T-helper 17 cell (primary cell): ENCODE measurements at regions not wholly inside any gene's neighbourhood (a gene's known extent, or its start where the extent isn't known, plus 50 kb on each side); places are given as distances from the start of the nearest gene placed in this dataset.

Experiments
- ATAC-seq: fragments of 150-1000 bp; cut with Tn5 transposase; 2 replicates; pipeline ENCODE4 v1.10.0; 2021; ENCODE audit warnings: mild to moderate bottlenecking, moderate library complexity
- DNase-seq, 3 donors: peaks; one replicate each; pipeline versions ENCODE4 v3.0.0 to v3.0.0-alpha.2; 2020 to 2021
- H3K9me3 ChIP-seq: one replicate; pipeline ENCODE4 v1.7.0; 2013; ENCODE audit warnings: low read length, mild to moderate bottlenecking; ENCODE audit not compliant: control insufficient read depth, poor library complexity, severe bottlenecking
- H3K27ac Mint-ChIP-seq: one replicate; pipeline ENCODE4 v1.8.0; 2022; ENCODE audit warnings: mild to moderate bottlenecking, moderate library complexity, mixed read lengths
- H3K27me3 Mint-ChIP-seq: one replicate; pipeline ENCODE4 v1.8.0; 2022; ENCODE audit warnings: mixed read lengths
- H3K36me3 Mint-ChIP-seq: one replicate; pipeline ENCODE4 v1.8.0; 2022; ENCODE audit warnings: low read depth, mixed read lengths
- H3K4me1 Mint-ChIP-seq: one replicate; pipeline ENCODE4 v1.8.0; 2022; ENCODE audit warnings: mild to moderate bottlenecking, mixed read lengths
- H3K4me3 Mint-ChIP-seq: one replicate; pipeline ENCODE4 v1.8.0; 2022; ENCODE audit warnings: mild to moderate bottlenecking, moderate library complexity, mixed read lengths

DNA sequence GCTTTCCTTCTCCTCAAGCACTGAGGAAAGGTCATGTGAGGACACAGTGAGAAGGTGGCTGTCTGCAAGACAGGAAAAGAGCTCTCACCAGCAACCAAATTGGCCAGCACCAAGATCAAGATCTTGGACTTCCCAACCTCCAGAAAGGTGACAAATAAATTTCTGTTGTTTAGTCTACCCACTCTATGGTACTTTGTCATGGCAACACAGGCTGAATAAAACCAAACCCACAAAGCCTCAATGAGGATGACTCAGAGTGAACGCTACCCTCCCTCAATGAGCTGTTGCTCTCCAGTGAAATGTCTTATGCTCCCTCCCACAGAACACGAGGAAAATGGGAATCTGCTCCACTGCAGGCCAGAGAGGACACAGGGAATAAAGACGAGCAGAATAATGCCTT, 244.1 kb downstream of the RAB28 start:
- no peak for ATAC-seq
- Mint-ChIP-seq H3K4me3 (no peak overlapping the region), H3K27ac (no peak overlapping the region), H3K27me3 (no peaks in the 10 kb centered on the region), H3K36me3 (no peaks in the 10 kb centered on the region), H3K4me1 (no peaks in the 10 kb centered on the region)
- DNase-seq = no peak
- H3K9me3 ChIP-seq = no peaks in the 10 kb centered on the region

DNA sequence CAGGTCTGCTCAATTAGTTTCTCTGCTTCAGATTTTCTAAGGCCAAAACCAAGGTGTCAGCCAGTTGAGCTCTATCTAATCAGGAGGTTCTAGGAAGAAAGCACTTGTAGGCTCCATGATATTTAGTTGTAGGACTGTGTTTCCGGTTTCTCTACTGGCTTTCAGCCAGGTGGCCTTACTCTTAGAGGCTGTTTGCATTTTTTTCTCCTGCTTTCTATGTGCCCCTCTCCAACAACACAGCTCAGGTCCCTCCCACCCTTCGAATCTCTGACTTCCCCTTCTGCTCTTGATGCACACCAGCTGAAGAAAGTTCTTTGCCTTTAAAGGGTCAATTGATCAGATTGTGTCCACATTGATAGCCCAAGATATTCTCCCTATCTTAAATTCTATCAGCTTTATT, 245.2 kb downstream of the RAB28 start:
- no peak overlapping the region for H3K4me3 Mint-ChIP-seq
- H3K9me3 ChIP-seq = no peaks in the 10 kb centered on the region
- H3K36me3 Mint-ChIP-seq = no peaks in the 10 kb centered on the region
- H3K4me1 Mint-ChIP-seq = no peaks in the 10 kb centered on the region
- DNase-seq (no peak), ATAC-seq (no peak)
- no peaks in the 10 kb centered on the region for H3K27me3 Mint-ChIP-seq
- H3K27ac Mint-ChIP-seq = no peak overlapping the region

DNA sequence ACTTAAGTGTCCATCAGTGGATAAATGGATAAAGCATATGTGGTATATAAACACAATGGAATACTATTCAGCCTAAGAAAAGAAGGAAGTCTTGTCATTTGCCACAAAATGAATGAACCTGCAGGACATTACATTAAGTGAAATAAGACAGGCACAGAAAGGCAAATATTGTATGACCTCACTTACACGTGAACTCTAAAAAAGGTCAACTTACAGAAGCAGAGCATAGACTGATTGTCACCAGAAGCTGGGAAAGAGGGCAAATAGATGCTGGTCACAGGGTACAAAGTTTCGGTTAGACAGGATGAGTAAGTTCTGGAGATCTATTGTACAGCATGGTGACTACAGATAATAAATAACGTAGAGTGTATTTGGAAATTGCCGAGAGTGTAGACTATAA, 247.7 kb downstream of the RAB28 start:
- DNase-seq (no peak), ATAC-seq (no peak)
- H3K36me3 Mint-ChIP-seq = peaks cover 2% of the 10 kb centered on the region
- H3K9me3 ChIP-seq = no peaks in the 10 kb centered on the region
- no peaks in the 10 kb centered on the region for H3K27me3 Mint-ChIP-seq
- H3K4me3 Mint-ChIP-seq = no peak overlapping the region
- no peak overlapping the region for H3K27ac Mint-ChIP-seq
- H3K4me1 Mint-ChIP-seq = no peaks in the 10 kb centered on the region

DNA sequence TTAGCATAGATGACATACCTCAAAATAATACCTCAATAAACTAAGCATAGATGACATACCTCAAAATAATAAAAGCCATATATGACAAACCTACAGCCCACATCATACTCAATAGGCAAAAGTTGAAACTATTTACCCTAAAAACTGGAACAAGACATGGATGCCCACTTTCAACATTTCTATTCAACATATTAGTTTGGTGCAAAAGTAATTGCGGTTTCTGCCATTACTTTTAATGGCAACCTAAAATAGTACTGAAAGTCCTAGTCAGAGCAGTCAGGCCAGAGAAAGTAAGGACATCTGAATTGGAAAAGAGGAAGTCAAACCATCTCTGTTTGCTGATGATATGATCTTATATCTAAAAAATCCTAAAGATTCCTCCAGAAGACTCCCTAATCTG, 250.4 kb downstream of the RAB28 start:
- Mint-ChIP-seq H3K27me3 (no peaks in the 10 kb centered on the region), H3K4me1 (no peaks in the 10 kb centered on the region), H3K36me3 (peaks cover 2% of the 10 kb centered on the region), H3K4me3 (no peak overlapping the region), H3K27ac (no peak overlapping the region)
- ATAC-seq (no peak), DNase-seq (no peak)
- no peaks in the 10 kb centered on the region for H3K9me3 ChIP-seq

DNA sequence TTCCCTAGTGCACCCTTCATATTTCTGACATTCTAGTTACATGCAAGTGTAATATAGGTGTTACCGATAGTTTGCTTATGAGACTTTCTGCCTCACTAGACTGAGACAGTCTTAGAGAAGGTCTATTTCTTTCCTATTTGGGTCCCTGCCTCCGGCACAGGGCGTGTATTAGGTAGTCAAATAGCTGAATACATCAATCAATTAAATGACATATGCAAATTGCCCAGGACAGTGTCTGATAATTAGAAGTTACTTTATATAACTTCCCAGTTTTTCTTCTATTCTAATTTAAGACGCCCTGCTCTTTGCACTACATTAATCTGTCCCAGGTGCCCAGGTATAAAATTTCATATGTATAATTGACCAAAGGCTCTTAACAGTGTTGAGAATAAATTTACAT, 264.2 kb downstream of the RAB28 start:
- H3K9me3 ChIP-seq = no peaks in the 10 kb centered on the region
- ATAC-seq = no peak
- Mint-ChIP-seq H3K27ac (no peak overlapping the region), H3K4me1 (no peaks in the 10 kb centered on the region), H3K36me3 (no peaks in the 10 kb centered on the region), H3K4me3 (no peak overlapping the region), H3K27me3 (no peaks in the 10 kb centered on the region)
- no peak for DNase-seq

DNA sequence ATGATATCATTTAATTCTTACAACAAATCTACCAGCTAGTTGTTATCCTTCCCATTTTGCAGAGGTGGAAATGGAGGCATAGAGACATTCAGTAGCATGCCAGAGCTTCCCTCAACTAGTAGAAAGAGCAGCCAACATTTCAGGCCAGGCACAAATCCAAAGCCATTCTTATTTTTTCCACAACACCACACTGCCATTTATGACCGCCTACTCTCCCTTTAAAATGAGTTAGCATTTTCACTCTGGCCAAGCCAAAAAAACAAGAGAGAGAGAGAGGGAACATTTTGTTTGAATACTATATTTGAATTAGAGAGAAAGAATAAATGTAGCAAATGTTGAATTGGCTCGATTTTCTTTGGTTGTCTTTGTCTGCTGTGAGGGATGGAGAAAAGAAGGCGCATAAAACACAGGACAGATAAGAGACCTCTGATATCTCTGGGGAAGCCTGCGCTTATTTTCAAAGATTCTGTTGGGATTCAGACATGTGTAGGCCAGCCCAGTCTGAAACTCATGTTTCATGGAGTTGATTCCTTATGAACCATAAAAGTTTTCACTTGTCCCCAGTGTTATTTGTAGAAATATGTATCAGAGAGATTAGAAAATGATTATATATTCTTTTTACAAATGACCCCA, 265.7 kb downstream of the RAB28 start:
- ATAC-seq = no peak
- Mint-ChIP-seq H3K4me3 (no peak overlapping the region), H3K4me1 (no peaks in the 10 kb centered on the region), H3K27me3 (no peaks in the 10 kb centered on the region), H3K27ac (no peak overlapping the region), H3K36me3 (no peaks in the 10 kb centered on the region)
- H3K9me3 ChIP-seq = no peaks in the 10 kb centered on the region
- no peak for DNase-seq

DNA sequence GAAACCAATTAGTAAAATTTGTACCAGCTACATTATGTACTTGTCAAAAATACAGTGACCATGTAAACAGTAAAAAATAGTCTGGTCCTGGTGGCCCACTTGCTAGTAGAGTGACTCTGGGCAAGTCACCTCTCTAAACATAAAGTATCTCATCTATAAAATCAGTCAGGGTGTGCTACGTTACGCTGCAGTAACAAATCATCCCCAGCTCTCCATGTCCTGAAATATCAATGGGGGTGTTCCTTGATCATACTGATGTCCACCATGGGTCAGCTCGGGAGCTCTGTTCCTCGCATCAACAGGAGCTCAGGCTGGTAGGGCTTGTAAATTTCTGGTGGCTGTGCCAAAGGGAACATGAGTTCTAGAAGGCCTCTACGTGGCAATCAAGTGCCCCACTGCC, 268.6 kb downstream of the RAB28 start:
- no peaks in the 10 kb centered on the region for H3K9me3 ChIP-seq
- Mint-ChIP-seq H3K4me1 (no peaks in the 10 kb centered on the region), H3K36me3 (no peaks in the 10 kb centered on the region), H3K27me3 (no peaks in the 10 kb centered on the region), H3K27ac (no peak overlapping the region), H3K4me3 (no peak overlapping the region)
- DNase-seq (no peak), ATAC-seq (no peak)

DNA sequence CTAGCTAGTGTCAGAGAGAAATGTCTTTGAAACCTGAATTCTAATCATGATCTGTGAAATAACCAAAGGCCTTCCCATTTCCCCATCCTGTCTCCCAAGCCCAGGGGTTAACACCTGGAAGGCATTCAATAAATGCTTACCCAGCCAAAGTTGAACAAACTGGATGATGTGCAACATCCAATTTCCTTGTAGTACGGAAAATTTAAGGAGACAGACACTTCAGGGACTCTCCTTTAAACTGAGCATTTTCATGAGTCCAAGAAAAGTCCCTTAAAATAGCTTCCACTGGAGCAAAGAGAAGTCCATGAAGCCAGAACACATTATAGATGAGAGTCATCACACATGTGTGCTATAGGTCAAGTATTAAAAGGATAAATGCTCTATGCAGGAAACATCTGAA, 271.2 kb downstream of the RAB28 start:
- H3K9me3 ChIP-seq = no peaks in the 10 kb centered on the region
- DNase-seq (no peak), ATAC-seq (no peak)
- H3K4me1 Mint-ChIP-seq = no peaks in the 10 kb centered on the region
- H3K27ac Mint-ChIP-seq = no peak overlapping the region
- no peaks in the 10 kb centered on the region for H3K36me3 Mint-ChIP-seq
- no peak overlapping the region for H3K4me3 Mint-ChIP-seq
- H3K27me3 Mint-ChIP-seq = no peaks in the 10 kb centered on the region

DNA sequence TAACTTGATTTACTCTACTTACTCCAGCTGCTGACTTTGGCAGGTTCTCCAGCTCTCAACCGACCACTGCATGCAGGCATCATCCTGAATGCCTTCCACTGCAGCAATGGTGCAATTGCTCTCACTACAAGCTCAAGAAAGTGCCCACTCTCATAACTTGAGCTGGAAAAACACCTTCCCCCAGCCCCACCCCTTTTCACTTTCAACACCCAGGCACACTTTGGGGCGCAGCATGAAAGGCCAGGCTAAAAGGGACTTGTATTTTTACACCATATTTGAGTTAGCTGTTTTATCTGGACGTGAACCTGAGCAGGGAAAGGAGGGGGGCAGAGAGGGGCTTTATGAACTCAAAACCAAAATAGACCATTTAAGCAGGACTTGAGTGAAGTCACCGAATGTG, 274.5 kb downstream of the RAB28 start:
- DNase-seq = no peak
- Mint-ChIP-seq H3K4me3 (no peak overlapping the region), H3K4me1 (no peaks in the 10 kb centered on the region), H3K27ac (no peak overlapping the region), H3K36me3 (no peaks in the 10 kb centered on the region), H3K27me3 (no peaks in the 10 kb centered on the region)
- H3K9me3 ChIP-seq = no peaks in the 10 kb centered on the region
- no peak for ATAC-seq

DNA sequence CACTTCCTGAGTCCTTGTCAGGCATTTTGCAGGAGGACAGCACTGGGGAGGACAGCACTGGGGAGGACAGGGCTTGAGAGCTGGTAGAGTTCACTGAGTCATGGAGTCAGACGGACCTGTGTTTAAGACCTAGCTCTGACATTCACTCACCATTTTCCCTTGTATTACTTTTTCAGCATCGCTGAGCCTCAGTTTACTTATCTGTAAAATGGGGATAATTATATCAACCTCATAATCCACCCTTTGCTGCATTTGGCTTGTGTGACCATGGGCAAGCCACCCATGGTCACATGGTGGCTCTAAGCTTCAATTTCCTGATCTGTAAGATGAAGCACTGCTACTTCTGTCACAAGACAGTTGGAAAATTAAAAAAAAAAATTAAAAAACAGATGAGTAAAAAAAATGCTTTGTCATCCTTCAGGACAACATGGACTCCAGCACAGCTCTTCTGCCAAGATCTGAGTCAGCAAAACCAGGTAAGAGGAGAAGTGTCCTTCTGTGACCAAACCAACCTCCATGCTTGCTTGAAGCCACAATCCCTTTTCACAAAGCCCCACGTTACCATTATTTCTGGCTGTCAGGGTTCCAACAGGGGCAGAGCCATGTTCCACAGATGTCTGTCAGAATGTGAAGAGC, 275.5 kb downstream of the RAB28 start:
- Mint-ChIP-seq H3K27me3 (no peaks in the 10 kb centered on the region), H3K4me1 (no peaks in the 10 kb centered on the region), H3K27ac (no peak overlapping the region), H3K4me3 (no peak overlapping the region), H3K36me3 (no peaks in the 10 kb centered on the region)
- DNase-seq (no peak), ATAC-seq (no peak)
- H3K9me3 ChIP-seq = no peaks in the 10 kb centered on the region

DNA sequence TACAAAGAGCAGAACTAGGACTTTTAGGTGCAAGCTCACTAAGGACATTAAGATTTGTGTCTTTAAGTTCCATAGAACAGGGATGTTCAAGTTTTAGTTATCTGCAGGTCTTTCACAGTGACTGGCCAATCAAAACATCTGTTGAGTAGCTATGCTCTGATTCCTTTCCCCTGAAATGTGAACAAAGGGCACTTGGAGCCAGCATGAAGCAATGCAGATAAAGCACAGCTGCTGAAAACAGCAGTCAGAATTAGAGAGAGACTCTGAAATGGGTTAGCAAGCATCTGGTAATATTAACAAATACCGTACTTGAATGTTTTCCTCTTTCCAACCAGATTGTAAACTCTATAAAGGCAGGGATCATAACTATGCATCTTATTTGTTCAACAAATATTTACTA, 276.9 kb downstream of the RAB28 start:
- no peak for ATAC-seq
- DNase-seq = no peak
- no peaks in the 10 kb centered on the region for H3K27me3 Mint-ChIP-seq
- H3K36me3 Mint-ChIP-seq = no peaks in the 10 kb centered on the region
- H3K27ac Mint-ChIP-seq = no peak overlapping the region
- H3K9me3 ChIP-seq = no peaks in the 10 kb centered on the region
- no peak overlapping the region for H3K4me3 Mint-ChIP-seq
- no peaks in the 10 kb centered on the region for H3K4me1 Mint-ChIP-seq

DNA sequence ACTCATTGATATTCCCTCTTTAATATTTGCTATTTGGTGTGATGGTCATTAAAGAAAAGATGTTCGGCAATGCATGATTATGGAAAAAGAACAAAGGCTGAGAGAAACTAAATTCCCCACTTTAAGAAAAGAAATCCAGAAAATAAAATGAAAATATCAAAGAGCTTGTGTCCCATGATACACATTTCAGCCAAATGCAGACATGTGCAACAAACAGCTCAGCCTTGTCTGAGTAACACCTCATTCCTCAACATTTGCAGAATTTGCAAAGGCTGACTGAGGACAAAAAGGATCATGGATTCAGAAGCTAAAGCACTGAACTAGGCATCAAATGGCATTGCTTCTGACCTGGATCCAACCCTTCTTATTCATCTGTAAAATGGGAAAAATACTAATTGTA, 281.0 kb downstream of the RAB28 start:
- H3K9me3 ChIP-seq = no peaks in the 10 kb centered on the region
- Mint-ChIP-seq H3K4me3 (no peak overlapping the region), H3K4me1 (no peaks in the 10 kb centered on the region), H3K36me3 (no peaks in the 10 kb centered on the region), H3K27me3 (no peaks in the 10 kb centered on the region), H3K27ac (no peak overlapping the region)
- ATAC-seq (no peak), DNase-seq (no peak)

DNA sequence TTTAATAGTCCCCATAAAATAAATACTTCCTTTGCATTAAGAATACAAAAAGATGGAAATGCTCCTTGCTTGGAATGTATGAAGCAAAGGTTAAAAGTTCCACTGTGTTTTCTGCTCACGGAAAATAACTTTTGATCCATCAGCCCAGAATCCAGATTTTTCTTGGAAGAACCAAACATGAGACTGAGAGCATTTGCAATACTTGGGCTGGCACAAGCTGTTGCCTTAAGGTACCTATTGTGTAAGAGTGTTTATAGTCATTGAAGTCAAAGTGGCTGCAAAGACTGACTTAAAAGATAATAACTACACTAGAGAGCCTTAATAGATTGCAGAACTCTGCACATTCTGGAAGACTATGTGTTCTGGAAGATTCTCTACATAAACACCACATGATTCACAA, 281.4 kb downstream of the RAB28 start:
- H3K9me3 ChIP-seq = no peaks in the 10 kb centered on the region
- H3K4me3 Mint-ChIP-seq = no peak overlapping the region
- DNase-seq = no peak
- H3K27me3 Mint-ChIP-seq = no peaks in the 10 kb centered on the region
- no peaks in the 10 kb centered on the region for H3K36me3 Mint-ChIP-seq
- H3K27ac Mint-ChIP-seq = no peak overlapping the region
- H3K4me1 Mint-ChIP-seq = no peaks in the 10 kb centered on the region
- ATAC-seq = no peak

DNA sequence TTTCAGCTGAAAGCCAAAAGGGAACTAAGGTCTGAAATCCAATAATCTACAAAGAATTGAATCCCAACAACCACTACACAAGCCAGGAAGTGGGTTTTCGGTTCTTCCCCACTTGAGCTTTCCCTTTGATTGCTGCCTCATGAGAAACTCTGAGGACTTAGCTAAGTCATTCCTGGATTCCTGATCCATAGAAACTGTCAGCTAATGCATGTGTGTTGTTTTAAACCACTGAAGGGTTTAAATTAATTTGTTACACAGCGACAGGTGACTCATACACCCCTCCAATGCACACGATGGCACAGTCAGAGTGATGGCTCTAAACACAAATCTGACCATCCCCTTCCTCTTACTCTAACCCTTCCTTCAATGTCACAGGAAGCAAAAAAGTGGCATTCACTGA, 282.9 kb downstream of the RAB28 start:
- H3K27ac Mint-ChIP-seq = no peak overlapping the region
- no peaks in the 10 kb centered on the region for H3K36me3 Mint-ChIP-seq
- no peak for DNase-seq
- H3K9me3 ChIP-seq = no peaks in the 10 kb centered on the region
- no peak overlapping the region for H3K4me3 Mint-ChIP-seq
- H3K27me3 Mint-ChIP-seq = no peaks in the 10 kb centered on the region
- no peak for ATAC-seq
- no peaks in the 10 kb centered on the region for H3K4me1 Mint-ChIP-seq
